CD14-positive monocyte (primary cell): ENCODE measurements at regions not wholly inside any gene's neighbourhood (a gene's known extent, or its start where the extent isn't known, plus 50 kb on each side); places are given as distances from the start of the nearest gene placed in this dataset.

ENCODE experiments used
- DNase-seq, 3 donors: peaks; one replicate each; pipeline ENCODE4 v3.0.0-alpha.2; 2011 to 2022
- H2AFZ ChIP-seq: 2 replicates; pipeline ENCODE4 v1.6.0; 2012; ENCODE audit warnings: mild to moderate bottlenecking, low read depth, low read length, inconsistent platforms; ENCODE audit not compliant: insufficient read depth, poor library complexity, severe bottlenecking
- H3K27ac ChIP-seq, 2 donors: 1 replicate in 1 of 2; 2 replicates in 1 of 2; pipeline ENCODE4 v1.5.1; 2012 to 2013; ENCODE audit warnings: low read length in 2 of 2, control low read depth in 1 of 2, inconsistent platforms in 1 of 2, low read depth in 1 of 2, mild to moderate bottlenecking in 1 of 2
- H3K27me3 ChIP-seq, 2 donors: one replicate each; pipeline versions ENCODE4 v1.6.0 to v1.6.1; 2011 to 2013; ENCODE audit warnings: low read length in 2 of 2; ENCODE audit not compliant: control insufficient read depth in 2 of 2, insufficient read depth in 2 of 2
- H3K36me3 ChIP-seq, 2 donors: replicated peaks in 1 of 2; 1 replicate in 1 of 2; 2 replicates in 1 of 2; pipeline versions ENCODE4 v1.5.1 to v1.6.1; 2012 to 2013; ENCODE audit warnings: low read length in 2 of 2, control low read depth in 1 of 2, inconsistent platforms in 1 of 2, mild to moderate bottlenecking in 1 of 2; ENCODE audit not compliant: insufficient read depth in 2 of 2, control insufficient read depth in 1 of 2
- H3K4me1 ChIP-seq, 2 donors: 1 replicate in 1 of 2; 2 replicates in 1 of 2; pipeline versions ENCODE4 v1.5.1 to v1.6.1; 2012 to 2013; ENCODE audit warnings: low read length in 2 of 2, control low read depth in 1 of 2, inconsistent platforms in 1 of 2, mild to moderate bottlenecking in 1 of 2, moderate library complexity in 1 of 2; ENCODE audit not compliant: insufficient read depth in 2 of 2, control insufficient read depth in 1 of 2
- H3K4me2 ChIP-seq: replicated peaks from 2 replicates; pipeline ENCODE3; 2012; ENCODE audit warnings: low read length, moderate library complexity, mild to moderate bottlenecking; ENCODE audit not compliant: poor library complexity, severe bottlenecking; ENCODE audit errors: extremely low read depth
- H3K4me3 ChIP-seq, 3 experiments: fragments of 200-600 bp in 1 of 3; sonication (generic) in 1 of 3; replicated peaks in 1 of 3; 1 replicate in 2 of 3; 2 replicates in 1 of 3; pipeline ENCODE4 v1.5.1; 2011 to 2013; ENCODE audit warnings: low read length in 3 of 3, mild to moderate bottlenecking in 3 of 3, control low read depth in 2 of 3, low read depth in 2 of 3, inconsistent platforms in 1 of 3, moderate library complexity in 1 of 3
- H3K79me2 ChIP-seq: 2 replicates; pipeline ENCODE4 v1.6.0; 2012; ENCODE audit warnings: mild to moderate bottlenecking, control low read depth, inconsistent platforms, low read length, moderate library complexity; ENCODE audit not compliant: insufficient read depth
- H3K9ac ChIP-seq: 2 replicates; pipeline ENCODE4 v1.6.0; 2017; ENCODE audit warnings: low read length, mild to moderate bottlenecking; ENCODE audit not compliant: insufficient read depth, poor library complexity, severe bottlenecking
- H3K9me3 ChIP-seq, 2 donors: replicated peaks in 1 of 2; 1 replicate in 1 of 2; 2 replicates in 1 of 2; pipeline versions ENCODE4 v1.5.1 to v1.6.1; 2012 to 2013; ENCODE audit warnings: low read length in 2 of 2, control low read depth in 1 of 2; ENCODE audit not compliant: control insufficient read depth in 1 of 2, insufficient read depth in 1 of 2
- H4K20me1 ChIP-seq: 2 replicates; pipeline ENCODE4 v1.6.0; 2012; ENCODE audit warnings: mild to moderate bottlenecking, low read length, control low read depth, moderate library complexity; ENCODE audit not compliant: insufficient read depth
- H3K27ac Mint-ChIP-seq, 7 donors: one replicate each; pipeline ENCODE4 v1.8.0; 2020; ENCODE audit warnings: mild to moderate bottlenecking in 7 of 7, mixed read lengths in 7 of 7, moderate library complexity in 6 of 7, inconsistent platforms in 2 of 7
- H3K27me3 Mint-ChIP-seq, 3 donors: one replicate each; pipeline ENCODE4 v1.8.0; 2021 to 2022; ENCODE audit warnings: low read depth in 3 of 3, mild to moderate bottlenecking in 3 of 3, mixed read lengths in 3 of 3, moderate library complexity in 3 of 3, inconsistent platforms in 1 of 3
- H3K36me3 Mint-ChIP-seq, 2 donors: one replicate each; pipeline ENCODE4 v1.8.0; 2020; ENCODE audit warnings: mixed read lengths in 2 of 2, inconsistent platforms in 1 of 2, mild to moderate bottlenecking in 1 of 2
- H3K4me1 Mint-ChIP-seq: one replicate; pipeline ENCODE4 v1.8.0; 2020; ENCODE audit warnings: mild to moderate bottlenecking, mixed read lengths
- H3K4me3 Mint-ChIP-seq, 2 donors: one replicate each; pipeline ENCODE4 v1.8.0; 2020; ENCODE audit warnings: mild to moderate bottlenecking in 2 of 2, mixed read lengths in 2 of 2, moderate library complexity in 1 of 2
- H3K9me3 Mint-ChIP-seq, 7 donors: one replicate each; pipeline ENCODE4 v1.8.0; 2020 to 2022; ENCODE audit warnings: mixed read lengths in 7 of 7, mild to moderate bottlenecking in 6 of 7, moderate library complexity in 6 of 7, inconsistent platforms in 2 of 7
- WGBS: methylation state at CpG from one replicate; pipeline ENCODE4 v1.1.5; 2013; ENCODE audit warnings: missing lambda C conversion rate; ENCODE audit not compliant: insufficient coverage; 5-methylcytosine and 5-hydroxymethylcytosine counted together
- intact Hi-C, 2 donors: fragments of 100-400 bp; cut with micrococcal nuclease; formaldehyde crosslinking; loops; one replicate each; pipeline versions ENCODE4 v1.15.0 to v1.15.1; 2023
- TF ChIP-seq, protein P1 (sequence below): fragments of 200-600 bp; IDR thresholded peaks from one replicate; pipeline ENCODE4 v1.8.0; 2022; ENCODE audit warnings: antibody characterized with exemption, mild to moderate bottlenecking

DNA sequence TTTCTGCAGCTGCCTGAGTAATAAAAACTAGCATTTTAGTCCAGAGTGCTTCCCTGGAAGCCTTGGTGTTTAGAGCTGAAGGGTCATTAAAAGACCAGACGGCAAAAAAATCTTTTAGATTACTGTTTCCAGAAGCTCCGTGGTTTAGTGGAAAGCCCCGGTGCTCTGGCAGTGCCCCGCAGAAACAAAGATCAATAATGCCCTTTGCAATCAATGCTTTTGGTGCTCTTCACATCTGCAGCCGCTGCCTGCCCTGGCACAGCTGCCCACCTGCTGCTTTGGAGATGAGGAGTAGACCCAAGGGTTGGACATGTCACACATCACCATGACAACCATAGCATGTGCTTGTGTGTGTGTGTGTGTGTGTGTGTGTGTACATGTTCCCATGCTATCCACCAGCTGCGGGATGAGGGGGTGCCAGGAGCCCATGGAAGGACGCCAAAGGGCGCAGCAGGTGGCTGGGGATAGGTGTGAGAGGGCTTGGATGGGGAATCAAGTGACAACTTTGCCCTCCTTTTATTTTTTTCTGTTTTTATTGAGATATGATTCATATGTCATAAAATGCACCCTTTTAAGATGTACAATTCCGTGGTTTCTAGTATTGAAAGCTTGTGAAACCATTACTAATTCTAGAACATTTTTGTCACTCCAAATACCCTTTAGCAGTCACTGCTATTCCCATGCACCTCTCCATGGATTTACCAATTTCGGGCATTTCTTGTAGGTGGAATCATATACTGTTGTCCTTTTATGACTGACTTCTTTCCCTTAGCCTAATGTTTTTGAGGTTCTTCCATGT lies 75.7 kb upstream of the KLHL25 start:
- no peak overlapping the region for H3K4me3 ChIP-seq
- H3K4me1 ChIP-seq, result no peaks in the 10 kb centered on the region
- H3K4me2 ChIP-seq, result no peak overlapping the region
- no peaks in the 10 kb centered on the region for H4K20me1 ChIP-seq
- Mint-ChIP-seq H3K9me3 (no peaks in the 10 kb centered on the region), H3K36me3 (no peaks in the 10 kb centered on the region), H3K27me3 (peaks cover 7 to 9% (median 8%) of the 10 kb centered on the region in 3 donors), H3K4me3 (no peak overlapping the region), H3K27ac (no peak overlapping the region), H3K4me1 (no peaks in the 10 kb centered on the region)
- WGBS, result 89% methylated on average over 3 of the region's 10 CpGs
- no peak for DNase-seq
- H3K27me3 ChIP-seq, result peaks cover 0 to 1% of the 10 kb centered on the region in 2 donors
- no peak overlapping the region for H2AFZ ChIP-seq
- H3K79me2 ChIP-seq, result no peaks in the 10 kb centered on the region
- TF ChIP-seq, protein P1, sequence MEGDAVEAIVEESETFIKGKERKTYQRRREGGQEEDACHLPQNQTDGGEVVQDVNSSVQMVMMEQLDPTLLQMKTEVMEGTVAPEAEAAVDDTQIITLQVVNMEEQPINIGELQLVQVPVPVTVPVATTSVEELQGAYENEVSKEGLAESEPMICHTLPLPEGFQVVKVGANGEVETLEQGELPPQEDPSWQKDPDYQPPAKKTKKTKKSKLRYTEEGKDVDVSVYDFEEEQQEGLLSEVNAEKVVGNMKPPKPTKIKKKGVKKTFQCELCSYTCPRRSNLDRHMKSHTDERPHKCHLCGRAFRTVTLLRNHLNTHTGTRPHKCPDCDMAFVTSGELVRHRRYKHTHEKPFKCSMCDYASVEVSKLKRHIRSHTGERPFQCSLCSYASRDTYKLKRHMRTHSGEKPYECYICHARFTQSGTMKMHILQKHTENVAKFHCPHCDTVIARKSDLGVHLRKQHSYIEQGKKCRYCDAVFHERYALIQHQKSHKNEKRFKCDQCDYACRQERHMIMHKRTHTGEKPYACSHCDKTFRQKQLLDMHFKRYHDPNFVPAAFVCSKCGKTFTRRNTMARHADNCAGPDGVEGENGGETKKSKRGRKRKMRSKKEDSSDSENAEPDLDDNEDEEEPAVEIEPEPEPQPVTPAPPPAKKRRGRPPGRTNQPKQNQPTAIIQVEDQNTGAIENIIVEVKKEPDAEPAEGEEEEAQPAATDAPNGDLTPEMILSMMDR, result no peak
- H3K36me3 ChIP-seq, result no peaks in the 10 kb centered on the region
- H3K9ac ChIP-seq, result no peak overlapping the region
- intact Hi-C loops, result no loop called here
- H3K9me3 ChIP-seq, result no peaks in the 10 kb centered on the region
- no peak overlapping the region for H3K27ac ChIP-seq

DNA sequence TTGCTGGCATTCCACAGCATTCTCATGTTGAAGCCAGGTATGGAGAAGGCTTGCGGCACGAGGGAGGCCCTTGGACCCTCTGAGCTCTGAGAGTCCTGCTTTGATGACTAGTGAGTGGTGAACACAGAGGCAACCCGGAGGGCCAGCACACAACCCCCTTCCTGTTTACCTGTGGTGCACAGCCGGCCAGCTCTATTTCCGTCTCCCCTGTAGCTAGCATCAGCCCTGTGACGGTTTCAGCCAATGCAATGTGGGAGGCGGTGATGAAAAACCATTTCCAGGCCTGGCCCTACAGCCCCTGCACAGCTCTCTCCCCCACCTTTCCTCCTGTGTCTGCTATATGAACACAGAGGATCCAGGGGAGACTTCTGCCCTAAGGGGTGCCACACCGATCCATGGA lies 76.8 kb upstream of the KLHL25 start:
- no peak for DNase-seq
- intact Hi-C loops, result no loop called here
- 87% methylated on average over 7 of the region's 8 CpGs for WGBS
- Histone ChIP-seq H3K27ac (no peak overlapping the region), H3K4me1 (no peaks in the 10 kb centered on the region), H3K4me3 (no peak overlapping the region), H4K20me1 (no peaks in the 10 kb centered on the region), H3K9ac (no peak overlapping the region), H3K36me3 (no peaks in the 10 kb centered on the region), H3K79me2 (no peaks in the 10 kb centered on the region), H3K27me3 (no peaks in the 10 kb centered on the region), H2AFZ (no peak overlapping the region), H3K4me2 (no peak overlapping the region), H3K9me3 (no peaks in the 10 kb centered on the region)
- Mint-ChIP-seq H3K4me3 (no peak overlapping the region), H3K9me3 (no peaks in the 10 kb centered on the region), H3K27ac (no peak overlapping the region), H3K4me1 (no peaks in the 10 kb centered on the region), H3K36me3 (no peaks in the 10 kb centered on the region), H3K27me3 (peaks cover 7 to 11% (median 8%) of the 10 kb centered on the region in 3 donors)
- TF ChIP-seq, protein P1, result no peak
